ENCODE measurements at regions not wholly inside any gene's neighbourhood (a gene's known extent, or its start where the extent isn't known, plus 50 kb on each side); places are given as distances from the start of the nearest gene placed in this dataset.

DNA sequence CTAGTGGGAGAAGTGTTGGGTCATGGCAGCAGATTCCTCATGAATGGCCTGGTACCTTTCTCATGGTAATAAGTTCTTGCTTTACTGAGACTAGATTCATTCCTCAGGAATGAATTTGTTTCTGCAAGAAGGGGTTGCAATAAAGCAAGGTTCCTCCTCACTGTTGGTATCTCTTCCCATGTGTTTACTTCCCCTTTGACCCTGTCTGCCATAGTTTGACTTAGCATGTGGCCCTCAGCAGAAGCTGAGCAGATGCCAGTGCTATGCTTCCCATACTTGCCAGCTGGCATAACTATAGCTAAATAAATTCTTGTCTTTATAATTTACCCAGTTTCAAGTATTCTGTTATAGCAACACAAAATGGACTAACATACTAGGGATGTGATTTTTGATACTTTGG is 163.6 kb upstream of the COL8A1 start:
- no peak overlapping the region for H3K4me3 ChIP-seq (ENCODE audit: low read depth, poor library complexity, severe bottlenecking)
- TF ChIP-seq, protein P1, sequence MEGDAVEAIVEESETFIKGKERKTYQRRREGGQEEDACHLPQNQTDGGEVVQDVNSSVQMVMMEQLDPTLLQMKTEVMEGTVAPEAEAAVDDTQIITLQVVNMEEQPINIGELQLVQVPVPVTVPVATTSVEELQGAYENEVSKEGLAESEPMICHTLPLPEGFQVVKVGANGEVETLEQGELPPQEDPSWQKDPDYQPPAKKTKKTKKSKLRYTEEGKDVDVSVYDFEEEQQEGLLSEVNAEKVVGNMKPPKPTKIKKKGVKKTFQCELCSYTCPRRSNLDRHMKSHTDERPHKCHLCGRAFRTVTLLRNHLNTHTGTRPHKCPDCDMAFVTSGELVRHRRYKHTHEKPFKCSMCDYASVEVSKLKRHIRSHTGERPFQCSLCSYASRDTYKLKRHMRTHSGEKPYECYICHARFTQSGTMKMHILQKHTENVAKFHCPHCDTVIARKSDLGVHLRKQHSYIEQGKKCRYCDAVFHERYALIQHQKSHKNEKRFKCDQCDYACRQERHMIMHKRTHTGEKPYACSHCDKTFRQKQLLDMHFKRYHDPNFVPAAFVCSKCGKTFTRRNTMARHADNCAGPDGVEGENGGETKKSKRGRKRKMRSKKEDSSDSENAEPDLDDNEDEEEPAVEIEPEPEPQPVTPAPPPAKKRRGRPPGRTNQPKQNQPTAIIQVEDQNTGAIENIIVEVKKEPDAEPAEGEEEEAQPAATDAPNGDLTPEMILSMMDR (IDR thresholded peaks at IDR 0.05), result no peak
- no peak for TF ChIP-seq POLR2A (IDR thresholded peaks at IDR 0.05)
- no peak for DNase-seq (ENCODE audit: low spot score in 2 of 2)
- intact Hi-C loops (cut with DNase I; ENCODE audit: low total_unique reads), result no loop called here

DNA sequence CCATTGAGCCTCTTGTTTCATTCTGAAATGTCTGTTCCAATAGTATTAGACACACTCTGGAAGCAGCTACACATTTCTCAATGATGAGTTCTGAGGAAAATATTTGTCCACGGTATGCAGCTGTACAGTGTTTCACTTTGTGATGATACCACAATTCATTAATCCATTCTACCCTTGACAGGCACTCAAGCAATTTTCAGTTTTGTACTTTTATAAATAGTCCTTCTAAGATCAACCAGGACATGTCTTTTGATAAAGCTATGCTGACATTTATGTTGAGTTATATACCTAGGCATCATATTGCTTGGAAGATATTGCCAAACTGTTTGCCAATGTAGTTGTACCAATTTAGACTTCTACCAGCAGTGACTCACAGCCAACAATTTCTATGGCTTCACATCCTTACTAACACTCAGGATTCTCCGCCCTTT is 165.1 kb upstream of the COL8A1 start:
- DNase-seq (ENCODE audit: low spot score in 2 of 2), result no peak
- intact Hi-C loops (cut with DNase I; ENCODE audit: low total_unique reads), result no loop called here
- TF ChIP-seq, protein P1 (IDR thresholded peaks at IDR 0.05), result no peak
- TF ChIP-seq POLR2A (IDR thresholded peaks at IDR 0.05), result no peak
- 35 to 89% methylated on average over 2 of the region's 2 CpGs for WGBS, 2 donors
- no peak overlapping the region for H3K4me3 ChIP-seq (ENCODE audit: low read depth, poor library complexity, severe bottlenecking)

DNA sequence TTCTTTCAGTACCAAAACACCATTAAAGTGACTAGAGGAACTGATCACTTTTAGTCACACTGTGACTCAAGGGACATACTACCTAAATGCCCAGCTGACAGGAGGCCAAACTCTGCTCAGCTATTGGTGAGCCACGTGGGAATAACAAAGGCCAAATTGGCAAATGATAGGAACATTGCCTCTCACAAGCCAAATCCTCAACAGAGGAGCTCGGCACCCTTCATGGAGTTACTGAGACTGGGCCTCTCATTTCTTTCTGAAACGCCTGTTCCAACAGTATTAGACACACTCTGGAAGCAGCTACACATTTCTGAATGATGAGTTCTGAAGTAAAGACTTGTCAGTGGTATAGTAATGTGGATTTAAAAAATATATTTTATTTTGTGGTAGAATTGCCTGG is 166.0 kb upstream of the COL8A1 start:
- H3K4me3 ChIP-seq (ENCODE audit: low read depth, poor library complexity, severe bottlenecking), result no peak overlapping the region
- intact Hi-C loops (cut with DNase I; ENCODE audit: low total_unique reads), result no loop called here
- no peak for DNase-seq (ENCODE audit: low spot score in 2 of 2)
- no peak for TF ChIP-seq POLR2A (IDR thresholded peaks at IDR 0.05)
- WGBS, 2 donors, result 45% methylated on average over 3 of the region's 3 CpGs

DNA sequence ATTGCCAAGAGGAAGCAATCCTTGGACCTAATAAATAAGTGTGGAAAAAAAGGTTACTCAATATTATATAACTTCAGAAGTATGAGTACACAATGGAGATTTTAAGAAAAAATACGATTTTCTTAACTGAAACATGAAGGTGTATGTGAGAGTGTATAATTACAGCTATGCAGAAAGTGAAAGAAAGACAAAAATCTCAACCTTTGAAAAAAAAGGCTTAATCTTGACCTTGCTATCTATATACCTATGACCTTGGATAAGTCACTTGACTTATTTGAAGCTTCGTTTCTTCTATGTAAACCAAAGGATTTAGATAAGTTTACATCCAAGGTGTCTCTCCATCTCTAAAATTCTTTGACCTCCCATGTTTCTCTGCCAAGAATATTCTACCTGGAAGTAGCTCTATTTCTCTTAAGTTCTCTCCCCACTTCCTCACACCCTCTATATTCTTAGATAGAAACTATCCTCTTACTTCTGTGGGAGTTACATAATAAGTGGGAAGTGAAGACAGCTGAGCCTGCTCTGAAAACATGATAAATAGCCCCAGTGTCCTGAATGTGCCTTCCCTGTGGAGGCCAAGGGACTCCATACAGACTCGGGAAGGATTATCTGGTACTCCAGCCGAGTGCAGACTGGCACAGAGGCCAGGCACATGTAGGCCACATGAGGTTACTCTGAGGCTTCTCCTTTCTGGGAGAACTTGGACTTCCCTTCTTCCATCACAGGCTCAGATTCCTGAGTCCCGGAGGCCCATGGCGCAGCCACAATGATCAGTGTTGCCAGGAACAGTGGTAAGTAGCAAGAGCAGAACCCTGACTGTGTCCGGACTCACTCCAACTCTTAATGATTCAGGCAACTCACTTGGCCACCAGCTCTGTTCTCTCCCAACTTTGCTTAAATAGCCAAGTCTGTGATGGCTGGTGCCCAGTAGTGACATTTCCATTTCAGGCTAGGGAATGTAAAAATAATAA is 166.8 kb upstream of the COL8A1 start:
- no peak for TF ChIP-seq POLR2A (IDR thresholded peaks at IDR 0.05)
- TF ChIP-seq, protein P1 (IDR thresholded peaks at IDR 0.05), result no peak
- intact Hi-C loops (cut with DNase I; ENCODE audit: low total_unique reads), result no loop called here
- WGBS, 2 donors, result 68 to 71% methylated on average over 7 of the region's 7 CpGs
- H3K4me3 ChIP-seq (ENCODE audit: low read depth, poor library complexity, severe bottlenecking), result no peak overlapping the region
- no peak for DNase-seq (ENCODE audit: low spot score in 2 of 2)

DNA sequence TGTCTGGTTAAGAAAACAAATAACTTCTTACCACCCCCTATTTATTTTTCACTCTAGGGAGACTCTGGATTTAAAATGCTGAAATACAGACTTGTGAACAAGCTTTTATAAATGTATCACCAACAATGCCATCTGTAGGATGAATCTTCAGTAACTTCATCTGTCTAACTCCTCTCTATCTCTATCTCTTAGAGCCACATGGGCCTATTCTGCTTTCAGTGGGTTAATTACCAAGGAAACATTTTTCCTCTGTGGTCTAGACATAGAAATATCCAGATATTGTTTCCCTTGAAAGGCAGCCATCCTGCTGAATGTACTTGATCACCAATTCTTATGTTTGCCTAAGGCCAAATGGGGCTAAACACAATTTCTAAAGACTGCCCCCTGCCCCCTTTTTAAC is 167.6 kb upstream of the COL8A1 start:
- no peak for TF ChIP-seq POLR2A (IDR thresholded peaks at IDR 0.05)
- TF ChIP-seq, protein P1 (IDR thresholded peaks at IDR 0.05), result no peak
- intact Hi-C loops (cut with DNase I; ENCODE audit: low total_unique reads), result no loop called here

DNA sequence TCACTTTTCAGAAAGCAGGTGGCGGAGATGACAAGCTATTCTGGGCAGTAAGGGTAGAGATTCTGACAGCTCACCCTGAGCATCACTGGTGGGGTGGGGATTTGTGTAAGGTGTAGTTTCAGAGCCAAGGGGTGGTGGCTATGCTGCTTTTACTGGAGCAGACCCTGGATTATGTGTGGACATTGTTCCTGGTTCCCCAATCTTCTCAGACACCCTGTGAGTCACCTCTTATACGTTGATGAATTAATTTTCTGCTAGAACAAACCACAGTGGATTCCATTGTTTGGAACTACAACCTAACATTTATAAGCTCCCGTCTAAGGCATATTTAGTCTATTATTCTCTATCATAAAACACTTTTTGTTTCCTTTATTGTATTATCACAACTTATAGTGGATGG is 169.5 kb upstream of the COL8A1 start:
- H3K4me3 ChIP-seq (ENCODE audit: low read depth, poor library complexity, severe bottlenecking), result no peak overlapping the region
- TF ChIP-seq, protein P1 (IDR thresholded peaks at IDR 0.05), result no peak
- TF ChIP-seq POLR2A (IDR thresholded peaks at IDR 0.05), result no peak
- no peak for DNase-seq (ENCODE audit: low spot score in 2 of 2)
- intact Hi-C loops (cut with DNase I; ENCODE audit: low total_unique reads), result no loop called here
- 72 to 77% methylated on average over 3 of the region's 3 CpGs for WGBS, 2 donors

More for the DNA sequence above, 167.6 kb upstream of the COL8A1 start:
- H3K4me3 ChIP-seq (ENCODE audit: low read depth, poor library complexity, severe bottlenecking), result no peak overlapping the region
- no peak for DNase-seq (ENCODE audit: low spot score in 2 of 2)
